Posterior vena cava (tissue), 2 donors: ENCODE measurements at regions not wholly inside any gene's neighbourhood (a gene's known extent, or its start where the extent isn't known, plus 50 kb on each side); places are given as distances from the start of the nearest gene placed in this dataset.

Experiments used
- DNase-seq: peaks from one replicate; pipeline ENCODE4 v3.0.0-alpha.2; 2020; ENCODE audit warnings: low spot score
- intact Hi-C, 2 donors: fragments of 100-400 bp; cut with DNase I; formaldehyde crosslinking; loops; one replicate each; pipeline versions ENCODE4 v1.14.1 to v1.14.2; 2022 to 2023
- donor health status: DM: yes; HTN: yes; CAD: no.
- donor health status: DM: yes; HTN: yes; CAD: no.

- intact Hi-C loops = no loop called here
- no peak for DNase-seq
These were observed 277.9 kb upstream of the THSD7B start for GRCh38 chr2:136487421-136487820.

GRCh38 chr2:136486115-136486514, 279.2 kb upstream of the THSD7B start:
- intact Hi-C loops = no loop called here
- no peak for DNase-seq

GRCh38 chr2:136482966-136483365, 282.4 kb upstream of the THSD7B start:
- DNase-seq = no peak
- intact Hi-C loops = loop anchor here in 1 of 2 donors (5.0 kb wide), 1 partner anchor 1794 kb away; no protein-coding TSS in a partner anchor

- intact Hi-C loops = loop anchor here in 1 of 2 donors (5.0 kb wide), 1 partner anchor 1795 kb away; no protein-coding TSS in a partner anchor
- DNase-seq = no peak
These were observed 283.3 kb upstream of the THSD7B start for GRCh38 chr2:136482006-136482405.

- intact Hi-C loops = loop anchor here in 1 of 2 donors (5.0 kb wide), 1 partner anchor 1798 kb away; no protein-coding TSS in a partner anchor
- no peak for DNase-seq
These were observed 285.6 kb upstream of the THSD7B start for GRCh38 chr2:136479696-136480095.

GRCh38 chr2:136468799-136469369, 296.5 kb upstream of the THSD7B start:
- no peak for DNase-seq
- intact Hi-C loops = loop anchor here in 1 of 2 donors (5.0 kb wide), 1 partner anchor 1958 kb away; no protein-coding TSS in a partner anchor

- no peak for DNase-seq
- intact Hi-C loops = no loop called here
These were observed 312.8 kb upstream of the THSD7B start for GRCh38 chr2:136452528-136452927.

GRCh38 chr2:136448986-136449780, 316.2 kb upstream of the THSD7B start:
- intact Hi-C loops = no loop called here
- no peak for DNase-seq

GRCh38 chr2:136448432-136448831, 316.9 kb upstream of the THSD7B start:
- intact Hi-C loops = no loop called here

GRCh38 chr2:136444323-136444722, 321.0 kb upstream of the THSD7B start:
- DNase-seq = no peak
- intact Hi-C loops = no loop called here

More at GRCh38 chr2:136448432-136448831, 316.9 kb upstream of the THSD7B start:
- no peak for DNase-seq

GRCh38 chr2:136443661-136444060, 321.7 kb upstream of the THSD7B start:
- no peak for DNase-seq
- intact Hi-C loops = no loop called here

GRCh38 chr2:136441979-136442714, 323.2 kb upstream of the THSD7B start:
- no peak for DNase-seq
- intact Hi-C loops = no loop called here

GRCh38 chr2:136439064-136439676, 321.2 kb upstream of the CXCR4 start:
- intact Hi-C loops = no loop called here
- no peak for DNase-seq

- intact Hi-C loops = no loop called here
- DNase-seq = no peak
These were observed 319.5 kb upstream of the CXCR4 start for GRCh38 chr2:136437461-136437860.

GRCh38 chr2:136436936-136437335, 319.0 kb upstream of the CXCR4 start:
- no peak for DNase-seq
- intact Hi-C loops = no loop called here

- no peak for DNase-seq
- intact Hi-C loops = no loop called here
These were observed 316.3 kb upstream of the CXCR4 start for GRCh38 chr2:136434251-136434715.

- intact Hi-C loops = no loop called here
- no peak for DNase-seq
These were observed 315.3 kb upstream of the CXCR4 start for GRCh38 chr2:136433261-136433660.

GRCh38 chr2:136424112-136424511, 306.2 kb upstream of the CXCR4 start:
- intact Hi-C loops = loop anchor here (5.0 to 10.0 kb wide), 3 partner anchors 311 to 1413 kb away; no protein-coding TSS in a partner anchor
- no peak for DNase-seq

GRCh38 chr2:136423516-136423996, 305.6 kb upstream of the CXCR4 start:
- intact Hi-C loops = loop anchor here (5.0 to 10.0 kb wide), 3 partner anchors 311 to 1414 kb away; no protein-coding TSS in a partner anchor

More at GRCh38 chr2:136423516-136423996, 305.6 kb upstream of the CXCR4 start:
- DNase-seq = peak; percentile 93
